Mononuclear cell (primary cell): ENCODE measurements at regions not wholly inside any gene's neighbourhood (a gene's known extent, or its start where the extent isn't known, plus 50 kb on each side); places are given as distances from the start of the nearest gene placed in this dataset.
"Not testable (repeated sequence)": the region's sequence is repeated elsewhere in the genome, so short reads cannot be mapped to it uniquely, and the experiment has no call there.

ENCODE experiments used
- H3K27me3 ChIP-seq: 2 replicates; pipeline ENCODE4 v1.6.0; 2011; ENCODE audit warnings: low read length, control low read depth; ENCODE audit not compliant: insufficient read depth
- H3K4me1 ChIP-seq: 2 replicates; pipeline ENCODE4 v1.5.1; 2011; ENCODE audit warnings: mild to moderate bottlenecking, low read length, control low read depth; ENCODE audit not compliant: insufficient read depth
- H3K4me3 ChIP-seq: 2 replicates; pipeline ENCODE4 v1.5.1; 2011; ENCODE audit warnings: mild to moderate bottlenecking, low read length, moderate library complexity
- H3K9me3 ChIP-seq: 2 replicates; pipeline ENCODE4 v1.5.1; 2011; ENCODE audit warnings: low read depth, mild to moderate bottlenecking, control low read depth, low read length

DNA sequence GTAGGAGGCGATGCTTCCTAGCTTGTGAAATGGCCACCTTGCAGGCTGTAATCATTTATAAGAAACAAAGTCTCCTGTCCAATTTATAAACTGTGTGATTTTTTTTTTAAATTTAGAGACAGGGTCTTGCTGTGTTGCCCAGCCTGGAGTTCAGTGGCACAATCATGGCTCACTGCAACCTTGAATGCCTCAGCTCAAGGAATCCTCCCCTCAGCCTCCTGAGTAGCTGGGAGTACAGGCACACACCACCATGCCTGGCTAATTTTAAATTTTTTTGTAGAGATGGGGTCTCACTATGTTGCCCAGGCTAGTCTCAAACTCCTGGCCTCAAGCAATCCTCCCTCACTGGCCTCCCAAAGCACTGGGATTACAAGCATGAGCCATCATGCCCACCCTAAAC, 150.1 kb downstream of the PTPRU start:
- H3K9me3 ChIP-seq, H3K27me3 ChIP-seq, H3K4me3 ChIP-seq, H3K4me1 ChIP-seq: not testable (repeated sequence)

DNA sequence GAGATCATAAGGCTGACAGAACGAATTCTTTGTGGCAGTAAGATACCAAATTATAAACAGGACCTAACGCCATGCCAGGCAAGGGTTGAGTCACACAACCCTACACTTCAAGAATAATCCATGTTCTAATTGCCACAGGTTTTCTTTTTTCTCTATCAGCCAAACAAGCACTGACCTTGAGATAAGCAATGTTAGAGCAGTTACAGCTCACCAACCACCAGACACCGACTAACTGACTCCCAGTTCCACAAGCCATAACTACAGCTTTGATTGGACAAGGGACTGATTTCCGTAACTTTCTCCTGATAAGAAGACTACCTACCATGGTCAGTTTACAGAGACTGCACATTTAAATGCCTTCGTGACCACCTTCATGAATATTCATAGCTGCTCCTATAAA, 149.6 kb downstream of the PTPRU start:
- Histone ChIP-seq H3K9me3 (no peaks in the 10 kb centered on the region), H3K27me3 (no peaks in the 10 kb centered on the region), H3K4me3 (no peak overlapping the region), H3K4me1 (no peaks in the 10 kb centered on the region)

DNA sequence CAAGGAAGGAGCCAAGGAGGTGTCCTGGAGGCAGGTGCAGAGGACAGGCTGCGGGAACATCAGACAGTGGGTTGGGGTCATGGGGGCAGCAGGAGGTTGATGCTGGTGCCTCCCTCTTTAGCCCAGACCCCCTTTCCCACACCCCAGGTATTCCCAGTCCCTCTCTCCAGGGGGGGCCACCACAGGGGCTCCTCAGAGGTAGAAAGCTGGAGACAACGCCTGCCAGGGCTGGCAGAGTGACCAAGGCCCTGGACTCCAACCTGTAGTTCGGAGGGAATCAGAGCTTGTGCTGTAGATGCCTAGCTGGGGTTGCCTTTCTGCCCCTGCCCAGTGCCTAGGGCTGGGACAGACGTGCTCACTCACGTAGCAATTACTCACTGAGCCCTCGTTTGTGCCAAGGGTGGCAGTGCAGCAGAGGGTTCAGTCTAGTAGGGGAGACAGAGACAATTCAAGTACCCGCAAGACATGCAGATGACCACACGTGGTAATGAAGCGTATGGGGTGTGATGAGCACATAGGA, 148.2 kb downstream of the PTPRU start:
- Histone ChIP-seq H3K9me3 (peaks cover 4% of the 10 kb centered on the region), H3K27me3 (no peaks in the 10 kb centered on the region), H3K4me1 (no peaks in the 10 kb centered on the region), H3K4me3 (no peak overlapping the region)

DNA sequence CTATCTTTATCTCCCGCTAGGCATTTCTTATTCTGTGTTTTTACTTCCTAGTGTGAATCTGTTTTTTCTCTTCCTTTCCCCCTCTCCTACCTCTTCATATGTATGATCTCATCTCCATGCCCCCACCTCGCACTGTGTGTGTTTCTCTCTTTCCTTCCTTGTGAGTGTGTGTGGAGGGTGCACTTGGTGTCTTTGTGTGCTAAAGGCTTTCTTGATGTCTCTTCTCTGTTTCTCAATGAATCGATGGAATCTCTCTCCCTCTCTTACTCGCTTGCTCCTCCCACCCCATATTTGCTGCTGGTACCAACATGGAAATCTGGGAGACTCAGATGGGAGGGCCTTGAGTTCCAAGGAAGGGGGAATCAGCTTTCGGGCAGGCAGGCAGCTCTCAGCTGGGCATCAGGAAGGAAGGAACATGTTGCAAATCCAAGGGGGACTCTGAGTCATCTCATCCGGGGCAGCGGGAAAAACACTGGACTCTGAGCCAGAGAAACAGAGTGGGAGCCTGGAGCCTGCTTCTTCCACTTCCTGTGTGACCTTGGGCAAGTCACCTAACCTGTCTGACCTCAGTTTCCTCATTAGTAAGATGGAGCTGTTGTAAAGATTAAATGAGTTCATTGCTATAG, 147.5 kb downstream of the PTPRU start:
- Histone ChIP-seq H3K9me3 (peaks cover 11% of the 10 kb centered on the region), H3K4me3 (no peak overlapping the region), H3K27me3 (no peaks in the 10 kb centered on the region), H3K4me1 (no peaks in the 10 kb centered on the region)

DNA sequence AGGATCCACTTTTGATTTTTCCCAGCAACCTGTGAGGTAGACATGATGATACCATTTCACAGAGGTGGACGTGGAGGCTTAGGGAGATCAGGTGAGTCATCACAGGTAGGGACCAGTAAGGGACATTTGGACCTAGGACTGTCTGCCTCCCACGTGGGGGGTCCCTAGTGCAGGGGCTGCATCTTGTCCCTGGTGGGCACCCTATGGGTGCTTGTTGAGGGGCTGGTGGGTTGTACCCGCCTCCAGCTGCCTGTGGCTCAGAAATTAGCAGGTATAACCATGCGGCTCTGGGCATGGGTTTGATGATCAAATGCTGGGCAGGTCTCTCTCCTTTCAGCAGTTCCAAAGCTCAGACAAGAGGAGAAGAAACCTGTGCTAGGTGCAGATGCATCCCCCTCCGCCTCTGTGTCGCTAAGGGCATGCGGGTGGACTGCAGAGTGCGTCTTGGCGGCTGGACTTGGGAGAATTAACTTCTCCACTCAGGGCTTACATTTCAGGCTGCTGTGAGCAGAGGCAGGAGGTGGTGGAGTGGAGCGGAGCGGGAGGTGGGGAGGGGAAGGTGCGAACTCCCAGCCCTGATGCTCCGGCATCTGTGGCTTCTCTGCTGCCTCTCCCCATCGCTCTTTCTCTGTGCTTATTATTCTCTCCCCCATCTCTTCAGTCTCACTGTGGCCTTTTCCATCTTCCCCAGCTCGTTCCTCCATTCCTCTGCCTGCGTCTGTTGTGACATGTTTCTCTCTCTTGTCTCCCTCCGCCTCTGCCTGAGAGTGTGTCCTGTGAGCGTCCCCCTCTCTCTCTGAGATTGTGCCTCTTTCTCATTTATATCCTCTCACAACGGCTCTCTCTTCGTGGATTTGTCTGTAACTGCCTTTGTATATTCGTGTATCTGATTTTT, 146.8 kb downstream of the PTPRU start:
- H3K27me3 ChIP-seq: no peaks in the 10 kb centered on the region
- H3K4me3 ChIP-seq: no peak overlapping the region
- no peaks in the 10 kb centered on the region for H3K4me1 ChIP-seq
- H3K9me3 ChIP-seq: peaks cover 18% of the 10 kb centered on the region

DNA sequence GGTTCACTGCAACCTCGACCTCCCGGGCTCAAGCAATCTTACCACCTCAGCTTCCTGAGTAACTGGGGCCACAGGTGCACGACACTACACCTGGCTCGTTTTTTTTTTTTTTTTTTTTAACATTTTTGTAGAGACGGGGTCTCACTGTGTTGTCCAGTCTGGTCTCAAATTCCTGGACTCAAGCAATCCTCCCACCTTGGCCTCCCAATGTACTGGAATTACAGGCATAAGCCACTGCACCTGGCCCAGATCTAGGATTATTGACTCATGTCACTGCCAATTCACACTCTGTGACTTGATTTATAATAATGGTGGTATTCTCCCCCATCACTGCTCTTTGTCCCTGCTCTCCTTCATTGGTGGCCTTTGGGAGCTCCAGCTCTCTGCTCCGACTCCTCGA, 145.1 kb downstream of the PTPRU start:
- Histone ChIP-seq H3K4me3 (no peak overlapping the region), H3K9me3 (peaks cover 18% of the 10 kb centered on the region), H3K27me3 (no peaks in the 10 kb centered on the region), H3K4me1 (no peaks in the 10 kb centered on the region)

DNA sequence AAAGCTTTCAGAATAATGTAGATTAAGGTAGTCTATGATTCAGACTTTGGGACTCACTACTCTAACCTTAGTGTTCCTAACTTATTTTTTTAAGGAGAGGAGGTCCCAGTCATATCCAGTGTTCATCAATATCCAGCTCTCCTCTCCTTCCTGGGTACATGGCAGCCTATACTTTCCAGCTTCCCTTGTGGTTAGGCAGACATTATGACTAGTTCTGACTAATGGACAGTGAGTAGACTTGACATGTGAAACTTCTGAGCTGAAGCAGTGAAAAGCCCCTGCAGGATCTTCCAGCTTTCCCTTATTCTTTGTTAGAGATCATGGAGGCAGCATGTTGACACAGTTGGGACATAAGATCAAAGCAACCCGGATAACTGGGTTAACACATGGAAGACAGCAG, 144.2 kb downstream of the PTPRU start:
- peaks cover 18% of the 10 kb centered on the region for H3K9me3 ChIP-seq
- H3K4me3 ChIP-seq: no peak overlapping the region
- peaks cover under 1% of the 10 kb centered on the region for H3K27me3 ChIP-seq
- no peaks in the 10 kb centered on the region for H3K4me1 ChIP-seq

DNA sequence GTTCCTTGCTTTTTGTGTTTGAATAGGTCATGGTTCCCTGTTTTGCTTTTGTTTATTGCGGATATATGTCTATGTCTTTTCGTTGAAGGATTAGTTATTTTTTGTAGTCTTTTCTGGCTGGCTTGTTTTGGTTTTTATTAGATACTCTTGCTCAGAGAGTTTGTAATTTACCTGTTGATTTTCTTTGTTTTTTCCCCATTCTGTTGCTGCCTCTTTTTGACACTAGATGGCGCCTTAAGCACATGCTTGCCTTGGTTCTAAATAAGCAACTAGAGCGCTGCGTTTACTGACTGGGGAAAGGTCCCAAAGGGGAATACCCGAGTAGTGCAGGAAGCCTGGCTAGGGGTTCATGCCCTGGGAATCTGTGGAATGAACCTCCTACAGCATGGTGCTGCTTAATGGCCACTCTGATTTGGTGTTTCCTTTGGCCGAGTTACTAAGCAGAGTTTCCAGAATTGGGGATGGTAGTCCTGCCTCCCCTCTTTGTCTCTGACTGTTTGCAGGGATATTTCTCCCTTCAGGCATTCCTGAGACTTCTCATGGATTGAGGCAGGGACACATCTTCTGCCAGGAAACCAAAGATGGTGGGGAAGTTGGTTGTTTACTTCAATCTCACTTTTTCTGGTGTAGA, 143.2 kb downstream of the PTPRU start:
- Histone ChIP-seq H3K27me3 (peaks cover 4% of the 10 kb centered on the region), H3K4me1 (no peaks in the 10 kb centered on the region), H3K4me3 (no peak overlapping the region), H3K9me3 (peaks cover 18% of the 10 kb centered on the region)
